Left lung (tissue), 4 donors: ENCODE measurements at regions not wholly inside any gene's neighbourhood (a gene's known extent, or its start where the extent isn't known, plus 50 kb on each side); places are given as distances from the start of the nearest gene placed in this dataset.
"Not testable (repeated sequence)": the region's sequence is repeated elsewhere in the genome, so short reads cannot be mapped to it uniquely, and the experiment has no call there.

Experiments
- ATAC-seq: fragments of 200-7000 bp; cut with Tn5 transposase; one replicate; pipeline ENCODE4 v1.9.1; 2020; ENCODE audit warnings: moderate library complexity
- DNase-seq, 4 donors: peaks; one replicate each; pipeline ENCODE4 v3.0.0-alpha.2; 2013 to 2020
- H3K27ac ChIP-seq, 2 donors: fragments of 200-600 bp; sonication (generic) in 1 of 2; one replicate each; pipeline versions ENCODE4 v1.5.0 to v1.8.0; 2020 to 2021
- H3K27me3 ChIP-seq, 2 donors: fragments of 200-600 bp; sonication (generic) in 1 of 2; one replicate each; pipeline versions ENCODE4 v1.5.0 to v1.8.0; 2020 to 2021
- H3K36me3 ChIP-seq, 2 donors: fragments of 200-600 bp; sonication (generic) in 1 of 2; one replicate each; pipeline versions ENCODE4 v1.5.0 to v1.8.0; 2020 to 2021
- H3K4me1 ChIP-seq, 2 donors: fragments of 200-600 bp; one replicate each; pipeline ENCODE4 v1.8.0; 2021
- H3K4me3 ChIP-seq, 2 donors: fragments of 200-600 bp; sonication (generic) in 1 of 2; one replicate each; pipeline versions ENCODE4 v1.5.0 to v1.8.0; 2020 to 2021; ENCODE audit warnings: mild to moderate bottlenecking in 1 of 2
- H3K9me3 ChIP-seq, 2 donors: fragments of 200-600 bp; sonication (generic) in 1 of 2; one replicate each; pipeline versions ENCODE4 v1.5.0 to v1.8.0; 2020 to 2021
- intact Hi-C, 2 donors: fragments of 100-400 bp; cut with DNase I; formaldehyde crosslinking; loops; one replicate each; pipeline versions ENCODE4 v1.11.2 to v1.14.2; 2022
- TF ChIP-seq, protein P1 (sequence below), 2 donors: fragments of 200-600 bp; sonication (generic) in 1 of 2; IDR thresholded peaks; one replicate each; pipeline versions ENCODE4 v1.5.0 to v1.8.0; 2021; ENCODE audit warnings: antibody characterized with exemption in 2 of 2
- donor health status: DM: no; HTN: yes; CAD: no.
- donor health status: DM: no; HTN: no; CAD: no.

GRCh38 chr3:153567011-153567410, 405.0 kb downstream of the RAP2B start:
- peaks cover 7 to 40% of the 10 kb centered on the region in 2 donors for H3K9me3 ChIP-seq
- no peak for ATAC-seq

DNA sequence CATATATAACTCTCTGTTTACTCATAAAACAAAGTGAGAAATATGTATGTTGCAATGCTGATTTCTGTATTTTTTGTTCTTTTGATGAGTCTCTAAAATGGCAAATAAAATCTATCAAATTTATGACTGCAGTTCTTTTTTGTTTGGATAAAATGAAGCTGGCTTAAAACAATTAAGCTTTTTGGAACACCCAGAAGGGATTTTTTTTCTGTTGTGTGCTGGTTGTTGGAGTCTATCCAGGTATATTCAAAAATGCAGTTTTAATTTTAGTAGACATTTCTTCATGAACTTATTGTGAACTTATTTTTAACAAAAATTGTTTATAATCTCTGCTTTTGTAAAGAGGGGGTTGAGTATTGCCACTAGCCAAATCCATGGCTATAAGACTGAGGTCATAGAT, 405.5 kb downstream of the RAP2B start:
- ATAC-seq (no peak), DNase-seq (peak in 2 of 4 donors; percentile 61 to 68)
- TF ChIP-seq, protein P1, sequence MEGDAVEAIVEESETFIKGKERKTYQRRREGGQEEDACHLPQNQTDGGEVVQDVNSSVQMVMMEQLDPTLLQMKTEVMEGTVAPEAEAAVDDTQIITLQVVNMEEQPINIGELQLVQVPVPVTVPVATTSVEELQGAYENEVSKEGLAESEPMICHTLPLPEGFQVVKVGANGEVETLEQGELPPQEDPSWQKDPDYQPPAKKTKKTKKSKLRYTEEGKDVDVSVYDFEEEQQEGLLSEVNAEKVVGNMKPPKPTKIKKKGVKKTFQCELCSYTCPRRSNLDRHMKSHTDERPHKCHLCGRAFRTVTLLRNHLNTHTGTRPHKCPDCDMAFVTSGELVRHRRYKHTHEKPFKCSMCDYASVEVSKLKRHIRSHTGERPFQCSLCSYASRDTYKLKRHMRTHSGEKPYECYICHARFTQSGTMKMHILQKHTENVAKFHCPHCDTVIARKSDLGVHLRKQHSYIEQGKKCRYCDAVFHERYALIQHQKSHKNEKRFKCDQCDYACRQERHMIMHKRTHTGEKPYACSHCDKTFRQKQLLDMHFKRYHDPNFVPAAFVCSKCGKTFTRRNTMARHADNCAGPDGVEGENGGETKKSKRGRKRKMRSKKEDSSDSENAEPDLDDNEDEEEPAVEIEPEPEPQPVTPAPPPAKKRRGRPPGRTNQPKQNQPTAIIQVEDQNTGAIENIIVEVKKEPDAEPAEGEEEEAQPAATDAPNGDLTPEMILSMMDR (IDR thresholded peaks at IDR 0.05): no peak
- H3K27me3 ChIP-seq: no peaks in the 10 kb centered on the region
- intact Hi-C loops: no loop called here
- H3K9me3 ChIP-seq: peaks cover 7 to 35% of the 10 kb centered on the region in 2 donors
- no peak overlapping the region for H3K27ac ChIP-seq
- no peaks in the 10 kb centered on the region for H3K4me1 ChIP-seq
- H3K4me3 ChIP-seq: no peak overlapping the region
- H3K36me3 ChIP-seq: no peaks in the 10 kb centered on the region

More at GRCh38 chr3:153567011-153567410, 405.0 kb downstream of the RAP2B start:
- DNase-seq: no peak
- TF ChIP-seq, protein P1 (IDR thresholded peaks at IDR 0.05): no peak
- no peak overlapping the region for H3K27ac ChIP-seq
- H3K36me3 ChIP-seq: no peaks in the 10 kb centered on the region
- intact Hi-C loops: no loop called here
- H3K4me3 ChIP-seq: no peak overlapping the region
- no peaks in the 10 kb centered on the region for H3K4me1 ChIP-seq
- no peaks in the 10 kb centered on the region for H3K27me3 ChIP-seq

GRCh38 chr3:153570481-153570880, 408.5 kb downstream of the RAP2B start:
- H3K36me3 ChIP-seq, H3K4me1 ChIP-seq, H3K27ac ChIP-seq, H3K9me3 ChIP-seq, H3K4me3 ChIP-seq, intact Hi-C loops, ATAC-seq, DNase-seq, H3K27me3 ChIP-seq: not testable (repeated sequence)

- intact Hi-C loops: no loop called here
- no peaks in the 10 kb centered on the region for H3K27me3 ChIP-seq
- no peak for ATAC-seq
- TF ChIP-seq, protein P1 (IDR thresholded peaks at IDR 0.05): no peak
- H3K4me3 ChIP-seq: no peak overlapping the region
- H3K4me1 ChIP-seq: no peaks in the 10 kb centered on the region
- H3K36me3 ChIP-seq: no peaks in the 10 kb centered on the region
- peaks cover 0 to 5% of the 10 kb centered on the region in 2 donors for H3K9me3 ChIP-seq
- DNase-seq: no peak
- H3K27ac ChIP-seq: no peak overlapping the region
These were observed 410.1 kb downstream of the RAP2B start for GRCh38 chr3:153572165-153572564.

DNA sequence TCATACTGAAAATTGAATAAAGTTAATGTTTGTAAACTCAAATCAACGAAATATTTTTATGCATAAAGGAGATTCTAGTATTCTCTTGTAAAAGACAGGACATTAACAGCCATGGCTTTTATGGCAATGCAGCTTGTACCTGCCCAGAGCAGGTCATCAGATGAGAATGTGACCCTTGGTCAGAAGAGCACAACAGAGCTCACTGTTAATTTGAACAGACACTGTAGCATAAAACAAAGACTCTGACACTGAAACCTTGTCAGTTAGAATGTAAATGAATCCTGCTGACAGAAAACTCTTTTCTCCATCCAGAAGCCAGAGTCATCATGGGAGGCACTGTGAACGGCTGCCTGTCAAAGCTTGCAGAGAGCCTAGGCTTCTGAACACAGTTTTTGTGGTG, 410.6 kb downstream of the RAP2B start:
- H3K27ac ChIP-seq: no peak overlapping the region
- TF ChIP-seq, protein P1 (IDR thresholded peaks at IDR 0.05): no peak
- DNase-seq (no peak), ATAC-seq (no peak)
- H3K27me3 ChIP-seq: no peaks in the 10 kb centered on the region
- H3K4me3 ChIP-seq: no peak overlapping the region
- H3K36me3 ChIP-seq: no peaks in the 10 kb centered on the region
- no peaks in the 10 kb centered on the region for H3K4me1 ChIP-seq
- intact Hi-C loops: no loop called here
- peaks cover 0 to 5% of the 10 kb centered on the region in 2 donors for H3K9me3 ChIP-seq

- no peak overlapping the region for H3K4me3 ChIP-seq
- H3K36me3 ChIP-seq: no peaks in the 10 kb centered on the region
- no peaks in the 10 kb centered on the region for H3K4me1 ChIP-seq
- intact Hi-C loops: no loop called here
- H3K27me3 ChIP-seq: no peaks in the 10 kb centered on the region
- no peak overlapping the region for H3K27ac ChIP-seq
- H3K9me3 ChIP-seq: peaks cover 0 to 5% of the 10 kb centered on the region in 2 donors
- no peak for DNase-seq
- no peak for ATAC-seq
- TF ChIP-seq, protein P1 (IDR thresholded peaks at IDR 0.05): no peak
These were observed 411.5 kb downstream of the RAP2B start for GRCh38 chr3:153573481-153573880.
